ENCODE measurements at regions not wholly inside any gene's neighbourhood (a gene's known extent, or its start where the extent isn't known, plus 50 kb on each side); places are given as distances from the start of the nearest gene placed in this dataset.

GRCh38 chr4:111499706-111500105, 645.5 kb upstream of the FAM241A start:
- TF ChIP-seq CTCF (IDR thresholded peaks at IDR 0.05) (no peak), ZFX (IDR thresholded peaks at IDR 0.05; ENCODE audit: borderline replicate concordance) (no peak)
